ENCODE measurements at regions not wholly inside any gene's neighbourhood (a gene's known extent, or its start where the extent isn't known, plus 50 kb on each side); places are given as distances from the start of the nearest gene placed in this dataset.

DNA sequence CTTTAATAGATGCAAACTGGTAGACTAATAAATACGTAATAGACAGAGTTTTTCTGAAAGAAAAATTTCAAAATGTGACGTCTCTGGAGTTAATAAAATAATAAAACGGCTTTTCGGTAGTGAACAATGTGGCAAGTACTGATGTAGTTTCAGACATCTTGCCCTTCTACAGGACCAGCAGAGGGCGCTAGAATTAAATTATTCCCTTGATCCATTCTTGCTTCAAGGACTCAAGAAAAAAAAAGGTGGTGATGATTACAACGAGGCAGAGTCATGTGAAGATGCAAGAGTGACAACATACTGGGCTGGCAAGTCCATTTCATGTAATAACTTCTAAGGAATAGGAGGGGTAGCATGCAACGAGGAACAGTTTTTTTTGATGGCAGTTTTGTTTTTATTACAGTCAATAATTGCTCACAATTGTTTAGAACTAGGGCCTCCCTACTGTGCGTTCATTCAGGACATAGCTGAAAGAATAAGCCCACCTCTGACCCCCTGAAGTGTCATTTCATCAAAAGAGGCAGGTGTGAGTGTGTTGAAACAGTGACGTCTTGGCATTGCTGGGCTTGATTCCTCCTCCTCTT is 101.0 kb upstream of the GZMB start (continued):
- TF ChIP-seq, protein P1, sequence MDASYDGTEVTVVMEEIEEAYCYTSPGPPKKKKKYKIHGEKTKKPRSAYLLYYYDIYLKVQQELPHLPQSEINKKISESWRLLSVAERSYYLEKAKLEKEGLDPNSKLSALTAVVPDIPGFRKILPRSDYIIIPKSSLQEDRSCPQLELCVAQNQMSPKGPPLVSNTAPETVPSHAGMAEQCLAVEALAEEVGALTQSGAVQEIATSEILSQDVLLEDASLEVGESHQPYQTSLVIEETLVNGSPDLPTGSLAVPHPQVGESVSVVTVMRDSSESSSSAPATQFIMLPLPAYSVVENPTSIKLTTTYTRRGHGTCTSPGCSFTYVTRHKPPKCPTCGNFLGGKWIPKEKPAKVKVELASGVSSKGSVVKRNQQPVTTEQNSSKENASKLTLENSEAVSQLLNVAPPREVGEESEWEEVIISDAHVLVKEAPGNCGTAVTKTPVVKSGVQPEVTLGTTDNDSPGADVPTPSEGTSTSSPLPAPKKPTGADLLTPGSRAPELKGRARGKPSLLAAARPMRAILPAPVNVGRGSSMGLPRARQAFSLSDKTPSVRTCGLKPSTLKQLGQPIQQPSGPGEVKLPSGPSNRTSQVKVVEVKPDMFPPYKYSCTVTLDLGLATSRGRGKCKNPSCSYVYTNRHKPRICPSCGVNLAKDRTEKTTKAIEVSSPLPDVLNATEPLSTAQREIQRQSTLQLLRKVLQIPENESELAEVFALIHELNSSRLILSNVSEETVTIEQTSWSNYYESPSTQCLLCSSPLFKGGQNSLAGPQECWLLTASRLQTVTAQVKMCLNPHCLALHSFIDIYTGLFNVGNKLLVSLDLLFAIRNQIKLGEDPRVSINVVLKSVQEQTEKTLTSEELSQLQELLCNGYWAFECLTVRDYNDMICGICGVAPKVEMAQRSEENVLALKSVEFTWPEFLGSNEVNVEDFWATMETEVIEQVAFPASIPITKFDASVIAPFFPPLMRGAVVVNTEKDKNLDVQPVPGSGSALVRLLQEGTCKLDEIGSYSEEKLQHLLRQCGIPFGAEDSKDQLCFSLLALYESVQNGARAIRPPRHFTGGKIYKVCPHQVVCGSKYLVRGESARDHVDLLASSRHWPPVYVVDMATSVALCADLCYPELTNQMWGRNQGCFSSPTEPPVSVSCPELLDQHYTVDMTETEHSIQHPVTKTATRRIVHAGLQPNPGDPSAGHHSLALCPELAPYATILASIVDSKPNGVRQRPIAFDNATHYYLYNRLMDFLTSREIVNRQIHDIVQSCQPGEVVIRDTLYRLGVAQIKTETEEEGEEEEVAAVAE (CRISPR knock-in tag; IDR thresholded peaks at IDR 0.05; ENCODE audit: borderline replicate concordance) = peak; percentile 49; the same call in 1 of the 2 replicates
- TF ChIP-seq KLF16 (CRISPR knock-in tag; IDR thresholded peaks at IDR 0.05) (peak in 1 of 2 experiments; percentile 69; a peak in 1 of 4 replicates), NR2F2 (IDR thresholded peaks at IDR 0.05; ENCODE audit: borderline replicate concordance, low read depth) (no peak), SMC3 (IDR thresholded peaks at IDR 0.05; ENCODE audit: low read length) (peak; percentile 98), YEATS2 (CRISPR knock-in tag; IDR thresholded peaks at IDR 0.05; ENCODE audit: borderline replicate concordance) (peak; percentile 62; the same call in 1 of the 2 replicates), NR2C2 (CRISPR knock-in tag; IDR thresholded peaks at IDR 0.05; ENCODE audit: borderline replicate concordance) (no peak), ZNF343 (CRISPR knock-in tag; IDR thresholded peaks at IDR 0.05) (no peak), HOXA5 (CRISPR knock-in tag; IDR thresholded peaks at IDR 0.05) (no peak), ZNF282 (IDR thresholded peaks at IDR 0.05; ENCODE audit: partially characterized antibody) (no peak), CCDC6 (CRISPR knock-in tag; IDR thresholded peaks at IDR 0.05) (peak; percentile 36; the same call in 1 of the 2 replicates), ZFX (CRISPR knock-in tag; IDR thresholded peaks at IDR 0.05; ENCODE audit: low read depth) (no peak), ZNF629 (CRISPR knock-in tag; conservative IDR thresholded peaks at IDR 0.05) (no peak), ZNF543 (CRISPR knock-in tag; IDR thresholded peaks at IDR 0.05) (no peak), CREB1 (IDR thresholded peaks at IDR 0.05) (peak; percentile 65; the same call in 1 of the 2 replicates), CREB1 (CRISPR knock-in tag; IDR thresholded peaks at IDR 0.05) (no peak)
- TF ChIP-seq, protein P2, sequence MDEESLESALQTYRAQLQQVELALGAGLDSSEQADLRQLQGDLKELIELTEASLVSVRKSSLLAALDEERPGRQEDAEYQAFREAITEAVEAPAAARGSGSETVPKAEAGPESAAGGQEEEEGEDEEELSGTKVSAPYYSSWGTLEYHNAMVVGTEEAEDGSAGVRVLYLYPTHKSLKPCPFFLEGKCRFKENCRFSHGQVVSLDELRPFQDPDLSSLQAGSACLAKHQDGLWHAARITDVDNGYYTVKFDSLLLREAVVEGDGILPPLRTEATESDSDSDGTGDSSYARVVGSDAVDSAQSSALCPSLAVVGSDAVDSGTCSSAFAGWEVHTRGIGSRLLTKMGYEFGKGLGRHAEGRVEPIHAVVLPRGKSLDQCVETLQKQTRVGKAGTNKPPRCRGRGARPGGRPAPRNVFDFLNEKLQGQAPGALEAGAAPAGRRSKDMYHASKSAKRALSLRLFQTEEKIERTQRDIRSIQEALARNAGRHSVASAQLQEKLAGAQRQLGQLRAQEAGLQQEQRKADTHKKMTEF (CRISPR knock-in tag; IDR thresholded peaks at IDR 0.05) = 0 out of 2 replicates have a peak, but pooled peaks have one; percentile 25
- TF ChIP-seq, protein P3, sequence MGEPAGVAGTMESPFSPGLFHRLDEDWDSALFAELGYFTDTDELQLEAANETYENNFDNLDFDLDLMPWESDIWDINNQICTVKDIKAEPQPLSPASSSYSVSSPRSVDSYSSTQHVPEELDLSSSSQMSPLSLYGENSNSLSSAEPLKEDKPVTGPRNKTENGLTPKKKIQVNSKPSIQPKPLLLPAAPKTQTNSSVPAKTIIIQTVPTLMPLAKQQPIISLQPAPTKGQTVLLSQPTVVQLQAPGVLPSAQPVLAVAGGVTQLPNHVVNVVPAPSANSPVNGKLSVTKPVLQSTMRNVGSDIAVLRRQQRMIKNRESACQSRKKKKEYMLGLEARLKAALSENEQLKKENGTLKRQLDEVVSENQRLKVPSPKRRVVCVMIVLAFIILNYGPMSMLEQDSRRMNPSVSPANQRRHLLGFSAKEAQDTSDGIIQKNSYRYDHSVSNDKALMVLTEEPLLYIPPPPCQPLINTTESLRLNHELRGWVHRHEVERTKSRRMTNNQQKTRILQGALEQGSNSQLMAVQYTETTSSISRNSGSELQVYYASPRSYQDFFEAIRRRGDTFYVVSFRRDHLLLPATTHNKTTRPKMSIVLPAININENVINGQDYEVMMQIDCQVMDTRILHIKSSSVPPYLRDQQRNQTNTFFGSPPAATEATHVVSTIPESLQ (CRISPR knock-in tag; conservative IDR thresholded peaks at IDR 0.05) = no peak
- TF ChIP-seq, protein P4, sequence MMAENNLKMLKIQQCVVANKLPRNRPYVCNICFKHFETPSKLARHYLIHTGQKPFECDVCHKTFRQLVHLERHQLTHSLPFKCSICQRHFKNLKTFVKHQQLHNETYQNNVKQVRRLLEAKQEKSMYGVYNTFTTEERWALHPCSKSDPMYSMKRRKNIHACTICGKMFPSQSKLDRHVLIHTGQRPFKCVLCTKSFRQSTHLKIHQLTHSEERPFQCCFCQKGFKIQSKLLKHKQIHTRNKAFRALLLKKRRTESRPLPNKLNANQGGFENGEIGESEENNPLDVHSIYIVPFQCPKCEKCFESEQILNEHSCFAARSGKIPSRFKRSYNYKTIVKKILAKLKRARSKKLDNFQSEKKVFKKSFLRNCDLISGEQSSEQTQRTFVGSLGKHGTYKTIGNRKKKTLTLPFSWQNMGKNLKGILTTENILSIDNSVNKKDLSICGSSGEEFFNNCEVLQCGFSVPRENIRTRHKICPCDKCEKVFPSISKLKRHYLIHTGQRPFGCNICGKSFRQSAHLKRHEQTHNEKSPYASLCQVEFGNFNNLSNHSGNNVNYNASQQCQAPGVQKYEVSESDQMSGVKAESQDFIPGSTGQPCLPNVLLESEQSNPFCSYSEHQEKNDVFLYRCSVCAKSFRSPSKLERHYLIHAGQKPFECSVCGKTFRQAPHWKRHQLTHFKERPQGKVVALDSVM (CRISPR knock-in tag; IDR thresholded peaks at IDR 0.05) = no peak

All from HepG2 (cell line).